Suprapubic skin (tissue), 4 donors: ENCODE measurements at regions not wholly inside any gene's neighbourhood (a gene's known extent, or its start where the extent isn't known, plus 50 kb on each side); places are given as distances from the start of the nearest gene placed in this dataset.

ENCODE experiments used
- CTCF ChIP-seq, 2 donors: fragments of 200-600 bp in 1 of 2; fragments of 450-650 bp in 1 of 2; sonication (generic) in 1 of 2; IDR thresholded peaks; one replicate each; pipeline ENCODE4 v1.5.1; 2016 to 2019; ENCODE audit warnings: antibody characterized with exemption in 2 of 2, mild to moderate bottlenecking in 1 of 2, moderate library complexity in 1 of 2
- EP300 ChIP-seq: sonication (generic); formaldehyde crosslinking; IDR thresholded peaks from one replicate; pipeline ENCODE4 v1.6.1; 2017; ENCODE audit warnings: antibody characterized with exemption
- POLR2A ChIP-seq, 2 donors: fragments of 450-650 bp; IDR thresholded peaks; one replicate each; pipeline ENCODE4 v1.6.1; 2017; ENCODE audit warnings: antibody characterized with exemption in 2 of 2, mild to moderate bottlenecking in 2 of 2, moderate library complexity in 2 of 2
- POLR2AphosphoS5 ChIP-seq, 3 donors: sonication (generic); formaldehyde crosslinking; IDR thresholded peaks; one replicate each; pipeline ENCODE4 v1.6.1; 2017; ENCODE audit warnings: antibody characterized with exemption in 3 of 3

GRCh38 chr2:129656081-129656598 is 323.3 kb upstream of the RAB6C start:
- TF ChIP-seq POLR2A (IDR thresholded peaks at IDR 0.05) (no peak), CTCF (IDR thresholded peaks at IDR 0.05) (no peak), EP300 (no peak), POLR2AphosphoS5 (IDR thresholded peaks at IDR 0.05) (no peak)
